Stimulated activated CD8-positive, alpha-beta memory T cell treated with anti-CD3 and anti-CD28 coated beads, Interleukin-2, amount 100 ng/mL, for 1 hour (primary cell): ENCODE measurements at regions not wholly inside any gene's neighbourhood (a gene's known extent, or its start where the extent isn't known, plus 50 kb on each side); places are given as distances from the start of the nearest gene placed in this dataset.
A peak's percentile ranks its signal among the peaks of the same experiment; 100 is the strongest.
"Not testable (repeated sequence)": the region's sequence is repeated elsewhere in the genome, so short reads cannot be mapped to it uniquely, and the experiment has no call there.

Source experiments
- DNase-seq, 2 donors: peaks; one replicate each; pipeline ENCODE4 v3.0.0-alpha.2; 2020; ENCODE audit warnings: low read depth in 2 of 2

GRCh38 chr18:9017167-9017904 is 85.2 kb upstream of the NDUFV2 start:
- DNase-seq = peak; percentile 25 to 33

- DNase-seq = no peak
These were observed 84.6 kb upstream of the NDUFV2 start for GRCh38 chr18:9017905-9018227.

- no peak for DNase-seq
These were observed 83.4 kb upstream of the NDUFV2 start for GRCh38 chr18:9019135-9019534.

- no peak for DNase-seq
These were observed 82.3 kb upstream of the NDUFV2 start for GRCh38 chr18:9020221-9020620.

- no peak for DNase-seq
These were observed 81.0 kb upstream of the NDUFV2 start for GRCh38 chr18:9021458-9021857.

- no peak for DNase-seq
These were observed 79.9 kb upstream of the NDUFV2 start for GRCh38 chr18:9022397-9023155.

GRCh38 chr18:9024031-9024646 is 78.4 kb upstream of the NDUFV2 start:
- DNase-seq = not testable (repeated sequence)

GRCh38 chr18:9025091-9025838 is 77.2 kb upstream of the NDUFV2 start:
- no peak for DNase-seq

GRCh38 chr18:9029131-9029530 is 73.4 kb upstream of the NDUFV2 start:
- DNase-seq = no peak

- no peak for DNase-seq
These were observed 70.0 kb upstream of the NDUFV2 start for GRCh38 chr18:9032519-9032918.

- DNase-seq = no peak
These were observed 64.1 kb upstream of the NDUFV2 start for GRCh38 chr18:9038277-9038871.

- no peak for DNase-seq
These were observed 62.9 kb upstream of the NDUFV2 start for GRCh38 chr18:9039441-9040071.

GRCh38 chr18:9042766-9043481 is 59.6 kb upstream of the NDUFV2 start:
- DNase-seq = no peak

- DNase-seq = no peak
These were observed 58.9 kb upstream of the NDUFV2 start for GRCh38 chr18:9043581-9043980.

- no peak for DNase-seq
These were observed 54.8 kb upstream of the NDUFV2 start for GRCh38 chr18:9047715-9048114.

GRCh38 chr18:9048236-9048635 is 54.3 kb upstream of the NDUFV2 start:
- DNase-seq = no peak

- DNase-seq = no peak
These were observed 53.5 kb upstream of the NDUFV2 start for GRCh38 chr18:9048808-9049494.

GRCh38 chr18:9049495-9049809 is 53.0 kb upstream of the NDUFV2 start:
- DNase-seq = no peak

- DNase-seq = not testable (repeated sequence)
These were observed 51.7 kb upstream of the NDUFV2 start for GRCh38 chr18:9050628-9051284.
